Stimulated activated CD4-positive, alpha-beta T cell treated with anti-CD3 and anti-CD28 coated beads, Interleukin-2, amount 100 ng/mL, for 48 hours (primary cell): ENCODE measurements at regions not wholly inside any gene's neighbourhood (a gene's known extent, or its start where the extent isn't known, plus 50 kb on each side); places are given as distances from the start of the nearest gene placed in this dataset.
"Not testable (repeated sequence)": the region's sequence is repeated elsewhere in the genome, so short reads cannot be mapped to it uniquely, and the experiment has no call there.

Experiments
- DNase-seq, 2 donors: peaks; one replicate each; pipeline ENCODE4 v3.0.0-alpha.2; 2020

DNA sequence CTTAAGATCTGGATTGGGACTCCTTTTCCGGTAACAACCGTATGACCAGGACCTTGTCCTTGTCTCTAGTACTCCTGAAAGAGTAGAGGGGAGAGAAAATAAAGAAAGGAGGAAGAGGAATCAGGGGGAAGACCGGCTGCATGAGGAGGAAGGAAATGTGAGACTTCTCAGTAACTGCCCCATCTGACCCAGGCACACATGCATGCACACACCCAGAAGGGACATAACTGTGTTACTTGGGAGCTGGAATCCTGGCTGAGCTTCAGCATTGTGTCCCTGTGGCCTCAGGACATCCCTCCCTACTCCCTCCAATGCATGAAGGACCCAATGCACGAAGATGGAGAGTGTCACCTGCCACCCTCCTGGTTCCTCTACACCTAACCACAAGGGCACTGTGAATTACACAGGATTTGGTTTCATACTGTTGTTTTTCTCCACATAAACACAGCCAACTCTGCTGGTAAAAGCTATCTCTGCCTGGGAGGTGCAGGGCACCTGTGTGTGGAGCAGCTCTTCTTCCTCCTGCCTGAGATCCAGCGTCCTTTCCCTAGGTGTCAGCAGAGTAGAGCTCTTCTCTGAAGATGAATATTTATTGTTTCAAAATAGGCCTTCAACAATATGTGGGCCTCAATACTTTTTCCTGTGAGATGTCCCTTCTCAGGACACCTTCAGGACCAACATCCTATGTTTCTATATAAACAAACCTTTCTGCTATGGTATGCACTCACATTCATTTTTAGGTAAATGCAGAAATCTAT is 574.1 kb upstream of the ID2 start:
- DNase-seq: no peak

DNA sequence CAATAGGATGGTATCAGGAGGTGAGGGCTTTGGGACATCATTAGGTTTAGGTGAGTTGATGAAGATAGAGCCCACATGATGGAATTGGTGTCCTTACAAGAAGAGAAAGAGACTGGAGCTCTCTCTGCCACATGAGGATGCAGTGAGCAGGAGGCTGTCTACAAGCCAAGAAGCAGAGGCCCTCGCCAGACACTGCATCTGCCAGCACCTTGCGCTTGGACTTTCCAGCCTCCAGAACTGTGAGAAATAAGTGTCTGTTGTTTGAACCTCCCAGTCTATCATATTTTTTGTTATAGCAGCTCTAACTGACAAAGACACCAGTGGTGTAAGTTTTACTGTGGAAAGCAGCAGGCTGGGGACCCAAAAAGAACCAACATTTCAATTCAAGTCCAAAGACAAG is 571.1 kb upstream of the ID2 start:
- DNase-seq: no peak

DNA sequence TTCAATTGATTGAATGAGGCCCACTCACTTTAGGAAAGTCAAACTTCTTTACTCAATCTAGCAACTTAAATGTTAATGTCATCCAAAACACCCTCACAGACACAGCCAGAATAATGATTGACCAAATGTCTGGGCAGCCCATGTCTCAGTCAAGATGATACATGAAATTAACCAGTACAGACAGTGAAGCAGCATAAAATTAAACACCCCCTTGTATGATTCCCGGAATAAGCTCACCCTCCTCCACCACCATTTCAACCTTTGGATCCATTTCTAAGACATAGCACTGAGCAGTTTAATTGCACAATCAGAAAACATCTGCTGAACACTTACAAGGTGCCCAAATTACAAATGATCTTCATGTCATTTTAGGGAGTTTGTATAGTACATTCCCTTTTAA is 570.7 kb upstream of the ID2 start:
- no peak for DNase-seq

DNA sequence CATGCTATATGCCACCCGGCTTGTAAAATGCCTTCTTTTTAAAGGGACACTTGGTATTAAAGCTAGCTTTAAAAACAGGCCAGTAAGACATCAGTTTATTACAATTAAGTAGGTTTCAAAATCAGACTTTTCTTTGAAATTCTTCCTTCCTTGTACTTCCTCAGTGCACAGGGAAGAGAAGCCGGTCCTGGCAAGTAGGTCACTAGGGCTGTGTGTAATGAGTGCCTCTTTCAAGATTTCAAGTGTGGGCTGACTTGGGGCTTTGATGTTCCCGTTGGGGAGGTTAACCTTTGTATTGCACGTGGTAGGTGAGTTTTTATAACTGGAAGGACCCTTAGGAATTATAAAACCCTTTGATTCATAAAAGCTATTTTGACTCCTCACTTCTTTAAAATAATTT is 566.4 kb upstream of the ID2 start:
- DNase-seq: no peak

DNA sequence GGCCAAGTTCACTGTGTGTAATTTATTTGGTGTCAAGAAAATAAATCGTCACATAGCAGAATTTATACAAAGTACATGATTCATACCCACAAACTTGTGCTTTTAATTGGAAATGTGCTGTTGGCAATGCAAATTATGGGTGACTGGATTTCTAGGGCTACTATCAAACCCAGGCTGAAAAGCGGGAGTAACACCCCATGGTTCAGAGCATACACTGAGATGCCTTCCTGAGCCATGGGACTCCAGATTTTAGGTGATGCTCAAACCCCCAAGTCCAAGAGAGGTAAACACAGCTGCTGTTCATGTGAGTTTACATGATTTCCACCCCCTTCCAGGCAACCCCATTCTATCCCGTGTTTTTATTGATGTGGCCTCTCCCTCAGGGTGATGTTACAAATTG is 565.9 kb upstream of the ID2 start:
- DNase-seq: no peak

DNA sequence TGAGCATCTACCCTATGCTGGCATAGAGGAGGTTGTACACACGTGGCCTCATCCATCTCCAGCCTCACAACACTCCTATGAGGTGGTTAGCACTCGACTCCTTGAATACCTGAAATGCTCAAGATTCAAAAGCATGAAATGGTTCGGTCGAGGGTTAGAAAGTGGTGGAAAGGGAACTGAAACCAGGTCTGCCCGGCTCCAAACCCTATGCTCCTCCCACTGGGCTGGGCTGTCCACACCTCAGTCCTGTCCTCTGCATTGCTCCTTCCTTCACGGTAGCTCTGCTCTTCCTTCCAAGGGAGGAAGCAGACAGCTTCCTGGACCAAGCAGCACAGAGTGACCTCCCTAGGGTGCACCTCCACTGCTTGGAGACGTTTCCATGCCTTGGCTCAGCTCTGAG is 565.2 kb upstream of the ID2 start:
- DNase-seq: no peak

DNA sequence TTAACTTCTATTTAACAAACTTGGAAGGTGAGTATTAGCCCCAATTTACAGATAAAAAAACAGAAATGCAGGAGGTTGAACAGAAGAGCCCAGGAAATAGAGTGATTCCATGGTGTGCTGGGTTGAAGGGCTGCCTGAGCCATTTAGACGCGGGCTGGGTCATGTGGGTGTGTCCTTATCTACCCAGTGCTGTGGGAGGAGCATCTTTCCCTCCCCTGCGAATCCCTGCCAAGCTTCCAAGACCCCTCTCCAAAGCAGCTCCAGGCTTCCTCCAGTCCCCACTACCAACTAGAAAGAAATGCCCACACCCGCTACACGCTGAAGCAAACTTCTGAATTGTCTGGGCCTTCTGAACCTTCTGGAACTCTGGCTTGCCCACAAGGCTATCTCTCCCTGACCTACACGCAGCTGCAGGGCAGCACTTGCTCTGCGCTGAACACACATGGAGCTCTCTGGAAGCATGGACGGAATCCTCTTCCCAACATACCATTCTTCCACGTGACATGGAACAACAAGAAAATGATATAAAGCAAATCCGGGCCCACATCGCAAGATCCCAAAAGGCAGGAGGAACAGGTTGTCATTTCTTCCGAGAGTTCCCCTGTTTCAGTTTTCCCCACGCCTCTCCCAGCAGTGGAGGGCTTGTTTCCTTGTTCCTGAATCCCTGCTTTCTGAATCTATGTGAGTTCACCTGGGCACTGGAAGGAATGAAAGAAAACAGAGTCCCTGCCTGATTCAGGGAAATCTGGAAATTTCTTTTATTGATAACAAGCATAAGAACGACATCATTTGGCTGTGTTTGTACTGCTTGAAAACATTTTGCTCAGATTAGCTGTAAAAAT is 562.7 kb upstream of the ID2 start:
- no peak for DNase-seq

DNA sequence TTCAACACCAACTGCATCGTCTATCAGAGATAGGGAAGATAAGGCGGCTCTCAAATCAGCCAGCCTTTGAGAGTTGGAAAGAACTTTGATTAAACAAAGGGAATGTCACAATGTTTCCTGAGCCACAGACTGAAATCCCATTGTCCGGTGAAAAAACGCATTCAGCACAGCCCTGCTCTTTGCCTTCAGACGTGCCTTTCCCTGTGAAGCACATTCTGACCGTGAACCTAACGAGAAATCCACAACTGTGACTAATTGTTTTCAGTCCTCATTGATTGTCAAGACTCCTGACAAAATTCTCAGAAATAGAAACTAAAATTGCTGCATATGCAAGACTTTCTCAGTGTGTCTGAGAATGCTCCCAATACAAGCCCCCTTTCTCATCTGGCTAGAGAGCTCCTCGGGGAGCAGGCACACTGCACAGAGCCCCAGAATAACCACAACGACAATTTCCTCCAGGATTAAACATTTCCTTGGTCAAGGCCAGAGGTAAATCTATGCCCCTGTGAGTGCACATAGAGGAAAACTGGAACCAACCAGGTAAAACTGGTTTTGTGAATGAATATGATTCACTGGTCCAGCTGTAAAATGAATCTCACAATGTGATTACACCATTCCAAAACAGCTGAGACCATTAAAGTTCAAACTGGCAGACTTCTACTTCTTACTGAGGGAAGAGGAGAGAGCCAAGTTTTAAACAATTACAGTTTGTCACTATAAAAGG is 561.9 kb upstream of the ID2 start:
- peak in 1 of 2 donors; percentile 10 for DNase-seq

DNA sequence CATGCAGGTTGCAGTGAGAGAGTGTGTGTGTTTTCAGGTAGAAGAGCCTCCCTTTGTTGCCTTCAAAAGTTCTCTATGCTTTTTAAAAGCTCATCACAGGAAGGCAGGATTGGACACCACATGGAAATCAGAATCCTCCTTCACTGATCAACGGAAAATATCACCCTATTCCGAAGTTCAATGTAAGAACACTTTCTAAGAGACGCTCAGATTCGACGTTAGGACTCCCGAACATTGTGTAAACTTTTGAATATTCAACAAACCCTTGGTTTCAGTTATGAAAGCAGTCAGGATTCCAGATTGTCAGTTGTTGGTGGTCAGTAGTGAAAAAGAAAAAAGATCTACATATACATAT is 561.4 kb upstream of the ID2 start:
- DNase-seq: no peak

DNA sequence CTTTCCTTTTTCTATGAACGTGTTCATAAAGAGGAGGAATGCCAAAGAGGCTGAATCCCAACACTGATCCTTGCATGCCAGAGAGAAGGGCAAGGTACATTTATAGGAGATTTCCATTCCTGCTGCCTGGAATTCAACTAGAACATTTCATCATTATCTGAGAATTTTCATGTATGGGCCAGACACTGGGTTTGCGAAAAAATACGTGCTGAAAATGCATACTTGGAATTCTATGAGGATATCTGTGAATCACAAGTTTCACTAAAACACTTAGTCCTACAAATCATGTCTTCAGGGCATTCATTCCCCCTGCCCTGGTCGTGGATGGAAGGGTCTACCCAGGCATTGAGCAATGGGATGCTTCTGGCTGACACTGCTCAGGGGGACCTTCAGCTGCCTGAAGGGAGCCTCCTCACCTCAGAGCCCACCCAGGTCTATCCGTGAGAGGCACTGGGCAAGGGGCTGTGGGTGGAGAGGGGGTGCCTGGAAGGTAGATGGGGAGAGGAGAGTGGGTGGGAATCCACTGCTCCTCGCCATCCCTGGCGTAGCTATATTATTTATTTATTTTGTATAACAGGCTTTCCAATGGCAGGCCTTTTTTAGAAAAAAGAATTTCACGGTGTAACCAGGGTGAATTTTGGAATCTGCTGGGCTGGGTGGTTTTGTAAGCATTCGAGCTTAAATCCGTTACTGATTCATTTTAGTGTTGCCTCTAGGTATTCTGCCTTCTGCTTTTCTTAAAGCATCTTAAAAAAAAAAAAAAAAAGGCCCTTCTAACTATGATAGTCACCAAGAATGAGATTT is 560.6 kb upstream of the ID2 start:
- DNase-seq: no peak

DNA sequence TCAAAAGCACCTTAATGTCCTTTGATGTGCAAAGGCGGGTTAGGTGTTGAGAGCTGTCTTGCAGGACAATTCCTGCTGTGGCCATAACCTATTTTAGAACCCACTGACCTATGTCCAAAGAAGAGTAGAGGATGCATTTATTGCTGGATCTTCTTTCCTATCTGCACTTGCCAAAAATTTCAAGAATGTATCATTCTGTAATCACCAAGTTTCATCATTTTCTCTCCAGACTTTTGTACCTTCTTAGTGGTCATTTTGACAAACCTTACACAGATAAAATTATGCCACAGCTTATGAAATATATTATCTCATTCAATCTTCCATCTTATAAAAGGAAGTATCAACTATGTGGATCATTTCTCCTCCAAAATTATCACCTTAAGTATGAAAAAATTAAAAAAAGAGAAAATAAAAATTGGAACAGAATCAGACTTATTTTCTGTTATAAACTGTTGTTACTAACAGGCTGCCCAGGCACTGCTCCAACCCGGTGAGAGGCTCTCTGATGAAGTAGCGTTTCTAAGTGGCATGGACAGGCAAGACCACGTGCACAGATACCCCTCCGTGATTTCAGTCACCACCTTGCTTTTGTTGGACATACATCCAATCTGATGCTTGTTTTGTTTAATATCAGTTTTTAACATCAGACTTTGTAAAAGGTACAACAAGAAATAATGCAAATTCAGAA is 559.9 kb upstream of the ID2 start:
- DNase-seq: no peak

DNA sequence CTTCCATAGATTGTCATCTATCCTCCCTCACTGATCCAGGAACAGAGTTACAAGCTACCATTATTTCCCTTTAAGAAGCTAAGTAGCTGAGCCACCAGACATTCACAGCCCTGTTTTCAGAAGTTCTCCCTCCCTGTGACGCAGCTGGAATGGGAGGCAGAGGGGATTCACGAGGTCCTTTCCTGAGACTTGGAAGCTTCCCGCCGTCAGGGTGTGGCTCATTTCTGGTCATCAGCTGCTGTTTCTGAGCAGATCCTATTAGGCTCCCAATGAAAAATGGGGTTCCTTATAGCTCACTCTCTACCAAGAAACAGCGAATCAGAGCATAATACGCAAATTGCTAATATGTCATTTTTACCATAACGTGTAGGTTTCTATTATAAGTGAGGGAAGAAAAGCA is 559.3 kb upstream of the ID2 start:
- no peak for DNase-seq

DNA sequence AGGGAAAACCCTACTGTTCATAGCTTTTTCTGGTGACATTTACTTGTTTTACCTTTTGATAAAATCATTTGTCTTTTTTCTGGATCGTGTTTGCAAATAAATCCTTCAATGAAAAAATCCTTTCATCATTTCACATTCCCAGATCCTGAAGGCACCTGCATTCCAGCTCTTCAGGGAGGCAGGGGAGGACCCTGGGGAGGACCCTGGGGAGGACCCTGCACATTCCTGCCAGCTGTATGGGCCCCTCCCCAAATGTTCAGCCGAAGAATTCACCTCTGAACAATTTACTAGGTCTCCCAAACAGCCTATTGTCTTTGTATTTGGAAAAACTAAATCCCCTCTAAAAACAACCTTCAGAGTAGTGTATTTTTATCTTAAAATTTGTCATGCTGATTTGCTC is 558.4 kb upstream of the ID2 start:
- DNase-seq: no peak

DNA sequence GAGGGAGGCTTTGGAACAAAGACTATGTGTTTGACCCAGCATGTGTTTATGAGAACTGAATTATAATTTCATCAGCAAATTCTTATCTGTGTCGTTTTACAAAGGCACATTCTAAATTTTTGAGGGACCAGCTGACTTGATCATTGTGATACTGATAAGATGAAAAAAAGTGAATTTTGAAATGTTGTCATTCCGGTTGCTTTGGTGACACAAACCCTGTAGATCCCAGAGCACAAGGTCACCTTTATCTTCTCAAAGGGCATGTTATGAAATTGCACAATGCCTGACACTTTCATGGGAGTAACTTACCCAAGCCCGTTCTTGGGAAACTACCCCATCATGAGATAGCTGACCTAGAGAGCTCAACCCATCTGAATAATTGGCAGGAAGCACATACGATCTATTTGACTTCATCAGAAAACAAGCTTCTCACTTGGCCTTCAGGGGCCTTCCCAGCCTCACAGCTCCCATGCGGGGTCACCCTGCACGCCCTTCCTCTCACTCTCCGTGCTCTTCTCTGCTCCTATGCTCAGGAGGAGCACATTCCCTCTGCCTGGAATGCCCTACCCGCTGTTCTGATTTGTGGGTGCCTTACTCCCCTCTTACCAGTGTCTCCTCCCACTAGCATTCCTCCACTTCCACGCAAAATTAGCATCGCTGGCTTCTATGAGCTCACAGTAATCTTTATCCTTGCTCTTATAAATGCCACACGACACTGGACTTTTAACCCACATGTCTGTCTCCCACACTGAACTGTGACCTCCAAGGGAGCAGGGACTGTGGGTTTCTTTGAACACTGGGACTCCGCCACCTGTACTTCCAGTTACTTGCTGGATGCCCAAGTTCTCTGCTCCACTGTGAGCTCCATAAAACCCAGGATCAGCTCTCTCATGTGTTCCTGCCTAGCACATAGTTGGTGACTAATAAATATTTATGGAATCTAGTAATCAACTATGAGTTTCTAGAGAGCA is 555.8 kb upstream of the ID2 start:
- DNase-seq: no peak

DNA sequence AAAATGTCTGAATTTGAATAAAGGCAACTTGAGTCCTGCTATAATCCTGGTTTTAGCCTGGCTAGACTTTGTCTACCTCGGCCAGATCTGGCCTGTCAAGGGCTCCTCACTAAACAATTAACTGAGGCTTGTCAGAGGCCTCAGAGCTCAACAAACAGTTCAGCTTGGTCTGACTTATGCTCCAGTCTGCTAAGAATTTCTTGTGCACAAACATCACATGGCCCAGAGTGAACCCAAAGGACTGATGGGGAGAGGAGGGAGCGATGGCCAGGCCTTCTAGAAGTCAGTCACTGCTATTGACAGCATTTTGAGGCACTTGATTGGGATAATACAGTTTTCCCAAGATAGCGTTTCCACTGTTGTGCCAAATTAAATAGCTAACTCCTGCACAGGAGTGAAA is 555.1 kb upstream of the ID2 start:
- DNase-seq: no peak

DNA sequence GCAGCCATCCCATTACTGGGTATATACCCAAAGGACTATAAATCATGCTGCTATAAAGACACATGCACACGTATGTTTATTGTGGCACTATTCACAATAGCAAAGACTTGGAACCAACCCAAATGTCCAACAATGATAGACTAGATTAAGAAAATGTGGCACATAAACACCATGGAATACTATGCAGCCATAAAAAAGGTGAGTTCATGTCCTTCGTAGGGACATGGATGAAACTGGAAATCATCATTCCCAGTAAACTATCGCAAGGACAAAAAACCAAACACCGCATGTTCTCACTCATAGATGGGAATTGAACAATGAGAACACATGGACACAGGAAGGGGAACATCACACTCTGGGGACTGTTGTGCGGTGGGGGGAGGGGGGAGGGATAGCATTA is 550.4 kb upstream of the ID2 start:
- not testable (repeated sequence) for DNase-seq

DNA sequence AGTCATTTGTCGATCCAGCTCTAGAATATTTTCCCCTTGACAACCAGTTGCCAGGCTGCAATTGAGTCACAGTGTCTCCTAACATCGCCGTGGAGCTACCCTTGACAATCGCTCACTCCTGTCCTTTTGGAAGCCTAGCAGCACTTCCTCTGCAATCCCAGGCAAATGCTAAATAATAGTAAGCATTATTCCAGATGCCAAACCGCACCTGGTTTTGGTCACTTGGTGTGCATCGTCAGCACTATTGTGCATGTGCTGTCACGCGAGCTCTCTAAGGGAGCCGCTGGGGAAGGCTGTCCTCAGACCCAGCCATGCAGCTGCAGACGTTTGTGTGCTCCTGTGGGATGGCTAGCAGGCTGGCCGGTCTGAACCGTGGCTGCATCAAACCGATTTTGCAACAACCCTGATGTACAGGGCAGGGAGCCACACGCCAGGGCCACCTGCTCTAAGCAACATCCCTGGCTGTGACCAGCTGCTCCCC is 549.5 kb upstream of the ID2 start:
- DNase-seq: no peak

DNA sequence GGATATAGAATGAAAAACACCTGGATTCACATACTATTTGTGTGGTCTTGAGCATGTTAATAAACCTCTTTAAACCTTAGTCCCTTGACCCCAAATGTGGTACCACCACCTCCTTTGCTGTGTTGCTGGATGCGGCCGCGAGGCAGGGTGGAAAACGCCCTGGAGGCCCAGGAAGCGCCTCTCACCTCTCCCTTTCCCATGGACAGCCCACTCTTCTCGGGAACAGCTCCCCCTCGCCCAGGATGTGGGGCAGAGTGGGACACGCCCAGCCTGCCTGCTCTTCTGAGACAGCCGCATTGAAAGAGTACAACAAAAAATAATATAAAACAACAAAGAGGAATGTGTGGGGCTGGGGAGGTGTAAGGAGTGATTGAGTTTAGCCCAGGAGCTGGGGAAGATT is 549.0 kb upstream of the ID2 start:
- no peak for DNase-seq

DNA sequence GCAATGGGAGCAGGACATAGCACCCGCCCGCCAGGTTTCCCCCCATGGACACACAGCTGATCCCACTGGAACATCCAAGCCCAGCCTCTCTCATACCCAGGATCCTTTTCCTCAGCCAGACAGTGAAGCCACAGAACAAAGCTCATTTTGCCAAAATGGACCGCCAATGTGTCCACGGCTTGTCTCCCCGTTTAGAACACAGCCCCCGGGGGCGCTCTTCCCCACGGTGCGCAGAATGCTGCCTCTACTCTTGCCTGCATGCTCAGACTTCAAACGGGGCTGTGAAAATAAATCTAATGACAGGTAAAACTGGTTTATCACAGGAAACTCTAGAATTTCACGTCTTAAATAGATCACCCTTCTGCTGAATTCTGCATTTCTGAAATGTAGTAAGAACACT is 548.5 kb upstream of the ID2 start:
- DNase-seq: no peak

DNA sequence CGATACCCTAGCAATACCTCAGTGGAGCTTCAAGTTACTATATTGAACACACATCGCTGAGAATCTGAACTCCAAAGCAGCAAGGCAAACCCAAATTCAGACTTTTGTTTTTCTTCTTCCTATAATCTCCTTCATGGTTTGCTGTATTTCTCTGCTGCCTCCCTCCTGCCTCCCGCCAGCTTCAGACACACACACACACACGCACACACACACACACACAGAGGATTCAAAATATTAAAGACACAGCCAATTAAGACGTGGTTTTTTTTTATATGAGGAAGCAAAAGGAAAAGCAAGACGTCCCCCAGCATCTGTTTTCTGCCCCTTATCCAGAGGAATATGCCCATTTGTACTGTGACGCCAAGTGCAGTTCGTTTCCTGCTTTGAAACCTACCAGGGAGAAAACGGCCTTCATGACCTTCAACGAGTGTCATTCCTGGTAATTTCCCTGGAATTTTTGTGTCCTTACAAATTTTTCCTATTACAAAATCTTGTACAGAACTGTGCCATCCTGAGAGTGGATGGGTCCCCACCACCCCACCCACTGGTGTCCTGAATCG is 547.9 kb upstream of the ID2 start:
- DNase-seq: no peak

DNA sequence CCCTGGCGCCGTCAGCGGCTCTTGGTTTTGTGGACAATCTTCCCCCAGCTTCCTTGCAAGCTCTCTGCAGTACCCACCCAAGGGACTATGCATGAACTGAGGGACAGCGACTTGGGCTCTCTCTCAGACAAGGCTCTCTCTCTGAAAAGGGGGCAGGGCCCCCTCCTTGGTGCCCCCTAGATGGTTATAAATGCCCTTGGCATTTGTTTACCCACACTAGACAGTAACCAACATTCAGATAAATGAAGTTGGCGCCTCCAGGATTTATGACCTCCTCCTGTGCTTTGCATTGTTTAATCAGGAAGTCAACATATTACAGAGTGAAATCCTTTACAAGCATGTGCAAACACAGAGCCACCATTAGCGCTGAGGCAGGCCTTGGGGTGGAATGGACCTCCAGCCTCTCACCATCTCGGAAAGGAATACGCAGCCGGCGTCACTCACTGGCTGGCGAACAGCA is 547.4 kb upstream of the ID2 start:
- no peak for DNase-seq
